ENCODE measurements at regions not wholly inside any gene's neighbourhood (a gene's known extent, or its start where the extent isn't known, plus 50 kb on each side); places are given as distances from the start of the nearest gene placed in this dataset.

DNA sequence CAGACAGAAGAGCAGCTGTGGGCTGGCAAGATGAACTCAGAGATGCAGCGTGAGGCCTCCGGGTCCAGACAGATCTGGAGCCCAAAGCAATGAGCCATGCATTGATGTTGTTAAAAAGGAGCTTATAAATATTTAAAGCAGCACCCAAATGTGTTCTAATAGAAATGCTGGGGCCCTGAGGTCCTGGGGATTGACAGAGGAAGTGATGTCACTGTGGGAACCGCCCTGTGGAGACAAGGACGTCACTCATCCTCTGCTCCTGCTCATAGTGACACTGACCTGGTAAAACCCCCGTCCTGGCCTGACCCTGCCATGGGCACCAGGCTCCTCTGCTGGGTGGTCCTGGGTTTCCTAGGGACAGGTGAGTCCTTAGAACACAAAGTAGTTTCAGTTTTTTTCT, 197.0 kb upstream of the PRSS58 start:
- TF ChIP-seq CTCF (conservative IDR thresholded peaks at IDR 0.05; ENCODE audit: low read depth in 2 of 2), result no peak
- no peak for TF ChIP-seq POLR2AphosphoS5 (IDR thresholded peaks at IDR 0.05; ENCODE audit: low read depth)
- no peak for TF ChIP-seq EZH2 (IDR thresholded peaks at IDR 0.05; ENCODE audit: low read depth, unreplicated experiment)
- TF ChIP-seq EZH2phosphoT487 (IDR thresholded peaks at IDR 0.05; ENCODE audit: unreplicated experiment), result no peak
- TF ChIP-seq, protein P1, sequence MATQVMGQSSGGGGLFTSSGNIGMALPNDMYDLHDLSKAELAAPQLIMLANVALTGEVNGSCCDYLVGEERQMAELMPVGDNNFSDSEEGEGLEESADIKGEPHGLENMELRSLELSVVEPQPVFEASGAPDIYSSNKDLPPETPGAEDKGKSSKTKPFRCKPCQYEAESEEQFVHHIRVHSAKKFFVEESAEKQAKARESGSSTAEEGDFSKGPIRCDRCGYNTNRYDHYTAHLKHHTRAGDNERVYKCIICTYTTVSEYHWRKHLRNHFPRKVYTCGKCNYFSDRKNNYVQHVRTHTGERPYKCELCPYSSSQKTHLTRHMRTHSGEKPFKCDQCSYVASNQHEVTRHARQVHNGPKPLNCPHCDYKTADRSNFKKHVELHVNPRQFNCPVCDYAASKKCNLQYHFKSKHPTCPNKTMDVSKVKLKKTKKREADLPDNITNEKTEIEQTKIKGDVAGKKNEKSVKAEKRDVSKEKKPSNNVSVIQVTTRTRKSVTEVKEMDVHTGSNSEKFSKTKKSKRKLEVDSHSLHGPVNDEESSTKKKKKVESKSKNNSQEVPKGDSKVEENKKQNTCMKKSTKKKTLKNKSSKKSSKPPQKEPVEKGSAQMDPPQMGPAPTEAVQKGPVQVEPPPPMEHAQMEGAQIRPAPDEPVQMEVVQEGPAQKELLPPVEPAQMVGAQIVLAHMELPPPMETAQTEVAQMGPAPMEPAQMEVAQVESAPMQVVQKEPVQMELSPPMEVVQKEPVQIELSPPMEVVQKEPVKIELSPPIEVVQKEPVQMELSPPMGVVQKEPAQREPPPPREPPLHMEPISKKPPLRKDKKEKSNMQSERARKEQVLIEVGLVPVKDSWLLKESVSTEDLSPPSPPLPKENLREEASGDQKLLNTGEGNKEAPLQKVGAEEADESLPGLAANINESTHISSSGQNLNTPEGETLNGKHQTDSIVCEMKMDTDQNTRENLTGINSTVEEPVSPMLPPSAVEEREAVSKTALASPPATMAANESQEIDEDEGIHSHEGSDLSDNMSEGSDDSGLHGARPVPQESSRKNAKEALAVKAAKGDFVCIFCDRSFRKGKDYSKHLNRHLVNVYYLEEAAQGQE (IDR thresholded peaks at IDR 0.05; ENCODE audit: unreplicated experiment), result no peak
- no peak for TF ChIP-seq JUNB (IDR thresholded peaks at IDR 0.05; ENCODE audit: unreplicated experiment)
- TF ChIP-seq CREB1 (CRISPR knock-in tag; IDR thresholded peaks at IDR 0.05; ENCODE audit: low read depth), result no peak
- TF ChIP-seq ZNF114 (CRISPR knock-in tag; IDR thresholded peaks at IDR 0.05), result no peak
- TF ChIP-seq ZNF331 (CRISPR knock-in tag; IDR thresholded peaks at IDR 0.05; ENCODE audit: low read depth), result no peak
- TF ChIP-seq NANOG (IDR thresholded peaks at IDR 0.05; ENCODE audit: borderline replicate concordance), result no peak
- no peak for TF ChIP-seq STAT1 (IDR thresholded peaks at IDR 0.05; ENCODE audit: unreplicated experiment)

Data from GM23338 (cell line).